GM21529 (cell line): ENCODE measurements at regions not wholly inside any gene's neighbourhood (a gene's known extent, or its start where the extent isn't known, plus 50 kb on each side); places are given as distances from the start of the nearest gene placed in this dataset.
"Not testable (repeated sequence)": the region's sequence is repeated elsewhere in the genome, so short reads cannot be mapped to it uniquely, and the experiment has no call there.

Experiments
- ATAC-seq: cut with Tn5 transposase; IDR thresholded peaks from one replicate; pipeline ENCODE4 v1.9.1; 2021; ENCODE audit not compliant: unreplicated experiment

- not testable (repeated sequence) for ATAC-seq
Observed at GRCh38 chr9:61817127-61817705, 627.4 kb downstream of the SPATA31A7 start.

DNA sequence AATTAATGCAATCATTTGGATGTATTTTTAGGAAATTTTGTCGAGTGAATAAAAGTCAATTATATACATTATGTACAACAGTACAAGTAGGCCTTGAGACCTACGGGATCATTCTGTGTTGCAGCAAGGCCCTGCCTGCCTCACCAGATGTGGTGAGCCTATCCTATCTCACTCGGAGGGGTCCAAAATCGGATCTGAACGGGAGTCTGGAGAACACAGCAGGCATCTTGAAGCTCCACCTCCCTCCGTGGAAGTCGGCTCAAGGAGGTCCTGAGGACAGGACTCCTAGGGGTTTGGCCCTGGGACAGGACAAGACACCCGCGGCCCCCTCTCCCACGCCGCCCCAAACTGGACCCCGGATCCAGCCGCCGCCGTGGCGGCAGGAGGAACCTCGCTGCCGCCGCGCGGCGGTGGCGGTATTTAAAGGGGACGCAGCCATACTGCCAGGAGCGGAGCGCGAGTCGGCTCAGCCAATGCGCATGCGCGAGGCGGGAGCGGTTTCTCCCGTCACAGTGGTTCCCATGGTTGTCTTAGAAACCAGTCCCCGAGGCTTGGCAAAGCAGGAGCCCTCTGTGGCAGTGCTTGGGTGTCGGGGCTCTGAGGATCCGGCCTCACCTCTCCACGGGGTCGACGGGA is 663.9 kb downstream of the SPATA31A7 start:
- ATAC-seq, result peak; percentile 48

DNA sequence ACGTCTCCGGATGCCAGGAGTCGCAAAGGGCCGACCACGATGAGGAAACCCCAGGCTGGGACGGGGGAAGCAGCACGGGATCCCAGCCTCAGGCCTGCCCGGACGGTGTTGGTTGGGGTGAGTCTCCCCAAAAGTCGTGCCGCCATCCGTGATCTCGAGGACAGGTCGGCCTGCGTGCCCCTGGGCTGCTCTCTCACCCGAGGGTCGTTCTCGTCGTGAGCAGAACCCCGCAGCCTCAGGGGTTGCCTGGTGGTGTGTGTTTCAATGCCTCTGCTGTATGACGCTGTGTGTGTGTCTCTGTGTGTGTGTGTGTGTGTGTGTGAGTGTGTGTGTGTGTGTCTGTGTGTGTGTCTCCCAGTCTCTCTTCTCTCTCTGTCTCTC is 664.4 kb downstream of the SPATA31A7 start:
- not testable (repeated sequence) for ATAC-seq

DNA sequence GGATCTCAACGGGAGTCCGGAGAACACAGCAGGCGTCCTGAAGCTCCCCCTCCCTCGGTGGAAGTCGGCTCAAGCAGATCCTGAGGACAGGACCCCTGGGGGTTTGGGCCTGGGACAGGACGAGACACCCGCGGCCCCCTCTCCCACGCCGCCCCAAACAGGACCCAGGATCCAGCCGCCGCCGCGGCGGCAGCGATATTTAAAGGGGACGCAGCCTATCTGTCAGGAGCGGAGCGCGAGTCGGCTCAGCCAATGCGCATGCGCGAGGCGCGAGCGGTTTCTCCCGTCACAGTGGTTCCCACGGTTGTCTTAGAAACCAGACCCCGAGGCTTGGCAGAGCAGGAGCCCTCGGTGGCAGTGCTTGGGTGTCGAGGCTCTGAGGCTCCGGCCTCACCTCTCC is 666.4 kb downstream of the SPATA31A7 start:
- peak; percentile 90 for ATAC-seq

GRCh38 chr9:61856858-61857453 is 667.1 kb downstream of the SPATA31A7 start:
- not testable (repeated sequence) for ATAC-seq

GRCh38 chr9:61857709-61858351 is 668.0 kb downstream of the SPATA31A7 start:
- peak; percentile 80 for ATAC-seq

GRCh38 chr9:61862431-61862971 is 672.7 kb downstream of the SPATA31A7 start:
- ATAC-seq, result not testable (repeated sequence)

DNA sequence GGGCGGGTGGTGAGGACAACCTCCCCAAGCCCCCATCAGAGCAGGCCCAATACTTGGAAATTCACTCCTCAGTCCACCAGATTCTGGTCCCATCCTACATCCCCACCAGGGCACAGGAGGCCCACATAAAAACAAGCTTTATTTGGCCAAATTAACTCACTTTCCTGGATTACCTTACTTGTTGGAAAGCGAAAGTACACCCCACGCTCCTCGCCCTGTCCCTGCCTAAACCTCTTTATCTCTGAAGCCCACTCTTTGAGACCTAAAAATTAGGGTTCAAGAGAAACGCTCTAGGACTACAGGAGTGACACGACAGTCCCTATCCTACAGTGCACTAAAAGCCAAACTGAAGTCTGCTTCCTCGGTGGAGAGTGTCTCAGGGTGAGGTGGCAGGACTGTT is 674.6 kb downstream of the SPATA31A7 start:
- not testable (repeated sequence) for ATAC-seq

DNA sequence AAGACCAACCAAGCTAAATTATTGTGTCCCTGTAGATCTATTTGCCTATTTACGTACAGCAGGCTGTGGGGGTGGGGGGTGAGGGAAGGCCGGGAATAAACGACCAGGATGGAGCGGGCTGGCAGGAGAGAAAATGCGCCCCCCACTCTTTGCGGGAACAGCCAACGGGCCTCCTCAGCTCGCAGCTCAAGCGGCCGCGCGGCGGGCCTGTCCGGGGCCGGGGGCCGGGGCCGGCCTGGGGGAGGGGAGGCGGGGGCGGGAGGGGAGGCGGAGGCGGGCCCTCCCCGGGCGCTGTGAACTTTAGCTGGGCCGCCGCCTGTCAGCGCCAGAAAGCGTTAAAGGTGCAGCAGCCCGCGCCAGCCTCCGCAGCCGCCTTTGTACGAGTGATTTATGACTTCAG is 679.1 kb downstream of the SPATA31A7 start:
- ATAC-seq, result not testable (repeated sequence)

GRCh38 chr9:61872329-61872728 is 682.5 kb downstream of the SPATA31A7 start:
- not testable (repeated sequence) for ATAC-seq
